ENCODE measurements at regions not wholly inside any gene's neighbourhood (a gene's known extent, or its start where the extent isn't known, plus 50 kb on each side); places are given as distances from the start of the nearest gene placed in this dataset.

DNA sequence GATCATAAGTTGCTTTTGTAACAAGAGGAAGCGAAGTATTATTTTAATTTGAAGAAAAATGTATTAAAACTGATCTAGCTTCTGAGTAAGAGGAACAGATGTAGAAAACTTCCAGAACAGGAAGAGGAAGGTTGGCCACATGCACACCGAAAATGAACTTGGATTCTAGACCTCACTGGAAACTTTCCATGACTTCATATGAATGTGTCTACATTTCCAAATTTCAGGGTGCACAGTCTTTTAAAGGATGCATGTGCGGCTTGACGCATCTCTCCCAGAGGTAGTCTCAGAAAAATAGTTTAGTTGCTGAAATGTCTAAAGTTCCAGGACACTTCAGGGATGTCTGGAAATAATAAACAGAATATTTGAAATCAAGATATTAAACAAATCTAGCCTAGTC lies 275.1 kb upstream of the MYOCD start:
- TF ChIP-seq, protein P1, sequence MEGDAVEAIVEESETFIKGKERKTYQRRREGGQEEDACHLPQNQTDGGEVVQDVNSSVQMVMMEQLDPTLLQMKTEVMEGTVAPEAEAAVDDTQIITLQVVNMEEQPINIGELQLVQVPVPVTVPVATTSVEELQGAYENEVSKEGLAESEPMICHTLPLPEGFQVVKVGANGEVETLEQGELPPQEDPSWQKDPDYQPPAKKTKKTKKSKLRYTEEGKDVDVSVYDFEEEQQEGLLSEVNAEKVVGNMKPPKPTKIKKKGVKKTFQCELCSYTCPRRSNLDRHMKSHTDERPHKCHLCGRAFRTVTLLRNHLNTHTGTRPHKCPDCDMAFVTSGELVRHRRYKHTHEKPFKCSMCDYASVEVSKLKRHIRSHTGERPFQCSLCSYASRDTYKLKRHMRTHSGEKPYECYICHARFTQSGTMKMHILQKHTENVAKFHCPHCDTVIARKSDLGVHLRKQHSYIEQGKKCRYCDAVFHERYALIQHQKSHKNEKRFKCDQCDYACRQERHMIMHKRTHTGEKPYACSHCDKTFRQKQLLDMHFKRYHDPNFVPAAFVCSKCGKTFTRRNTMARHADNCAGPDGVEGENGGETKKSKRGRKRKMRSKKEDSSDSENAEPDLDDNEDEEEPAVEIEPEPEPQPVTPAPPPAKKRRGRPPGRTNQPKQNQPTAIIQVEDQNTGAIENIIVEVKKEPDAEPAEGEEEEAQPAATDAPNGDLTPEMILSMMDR (IDR thresholded peaks at IDR 0.05; ENCODE audit: insufficient read depth, low read depth, low read length): no peak
- DNase-seq (ENCODE audit: low read depth): no peak
- no peak overlapping the region for H3K4me3 ChIP-seq (ENCODE audit: low read depth, low read length)

DNA sequence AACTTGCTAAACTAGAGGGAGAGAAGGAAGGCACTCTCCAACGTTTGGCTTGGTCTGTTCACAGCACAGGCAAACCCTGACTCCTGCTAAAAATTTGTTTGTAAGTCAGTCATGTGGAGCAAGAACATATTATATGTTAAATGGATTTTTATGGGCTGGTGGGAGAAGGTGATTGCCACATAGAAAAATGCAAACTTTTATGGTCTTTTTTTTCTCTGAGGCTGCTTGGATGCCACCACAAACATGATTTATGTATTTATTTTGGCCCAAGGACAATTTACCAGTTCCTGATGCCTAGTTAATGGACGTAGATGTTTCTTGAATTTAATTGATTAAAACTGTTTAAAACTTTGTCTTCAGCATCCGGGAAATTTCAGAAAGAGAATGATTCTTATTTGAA lies 274.2 kb upstream of the MYOCD start:
- H3K4me3 ChIP-seq (ENCODE audit: low read depth, low read length): no peak overlapping the region
- DNase-seq (ENCODE audit: low read depth): no peak
- TF ChIP-seq, protein P1 (IDR thresholded peaks at IDR 0.05; ENCODE audit: insufficient read depth, low read depth, low read length): no peak

DNA sequence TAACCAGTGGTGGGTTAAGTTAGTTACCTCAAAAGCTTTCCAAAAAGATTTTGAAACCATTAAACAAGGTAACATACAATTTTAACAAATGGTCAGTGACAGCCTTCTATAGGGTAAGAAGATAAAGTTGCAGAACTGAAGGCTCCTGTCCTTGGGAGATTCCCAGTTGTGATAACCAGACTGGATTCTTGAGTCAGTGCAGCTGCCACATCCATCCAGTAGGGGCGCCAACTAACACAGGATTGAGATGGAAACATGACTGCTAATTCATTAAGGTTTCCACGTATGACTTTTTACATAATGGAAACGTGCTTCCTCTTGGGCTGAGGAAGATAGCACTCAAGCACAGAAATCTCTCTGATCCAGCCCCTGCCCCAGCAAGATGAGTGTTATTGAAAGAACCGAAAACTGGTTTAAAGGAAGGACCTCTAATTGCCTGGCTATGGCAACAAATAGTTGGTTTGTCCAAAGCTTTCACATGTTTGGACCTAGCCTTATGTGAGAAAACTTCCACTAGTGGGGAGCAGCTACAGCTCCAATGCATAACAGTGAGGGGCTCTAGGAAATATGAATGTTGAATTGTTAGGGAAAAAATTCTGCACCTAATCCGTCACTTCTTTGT lies 269.8 kb upstream of the MYOCD start:
- peak; percentile 39 for DNase-seq (ENCODE audit: low read depth)
- TF ChIP-seq, protein P1 (IDR thresholded peaks at IDR 0.05; ENCODE audit: insufficient read depth, low read depth, low read length): peak; percentile 84
- H3K4me3 ChIP-seq (ENCODE audit: low read depth, low read length): no peak overlapping the region

DNA sequence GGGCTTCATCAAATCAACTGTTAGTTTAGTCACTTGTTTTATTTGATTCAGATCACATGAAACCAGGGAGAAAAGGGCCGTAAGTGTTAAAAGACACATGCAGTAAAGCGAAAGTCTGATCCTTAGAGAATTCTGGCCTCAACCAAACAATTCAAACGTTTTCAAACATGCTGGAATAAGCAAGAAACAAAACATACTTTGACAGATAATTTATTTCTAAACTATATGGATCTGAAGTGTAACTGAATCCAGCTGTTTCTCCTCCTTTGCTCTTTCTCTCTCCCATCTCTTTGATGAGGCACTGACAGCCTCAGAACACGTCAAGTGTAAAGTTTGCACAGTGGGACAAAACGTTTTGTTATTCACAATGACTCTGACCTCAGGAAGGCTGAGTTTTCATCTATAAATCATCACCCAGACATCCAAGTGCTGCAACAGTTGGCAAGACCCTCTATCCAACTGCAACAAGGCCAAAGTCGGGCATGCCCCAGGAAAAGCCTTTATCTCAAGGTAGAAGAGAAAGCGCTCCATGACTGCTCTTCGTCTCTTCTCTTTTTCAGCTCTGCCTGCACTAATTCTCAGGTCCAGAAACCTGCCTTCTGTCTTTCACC lies 267.1 kb upstream of the MYOCD start:
- no peak overlapping the region for H3K4me3 ChIP-seq (ENCODE audit: low read depth, low read length)
- DNase-seq (ENCODE audit: low read depth): no peak
- TF ChIP-seq, protein P1 (IDR thresholded peaks at IDR 0.05; ENCODE audit: insufficient read depth, low read depth, low read length): no peak

DNA sequence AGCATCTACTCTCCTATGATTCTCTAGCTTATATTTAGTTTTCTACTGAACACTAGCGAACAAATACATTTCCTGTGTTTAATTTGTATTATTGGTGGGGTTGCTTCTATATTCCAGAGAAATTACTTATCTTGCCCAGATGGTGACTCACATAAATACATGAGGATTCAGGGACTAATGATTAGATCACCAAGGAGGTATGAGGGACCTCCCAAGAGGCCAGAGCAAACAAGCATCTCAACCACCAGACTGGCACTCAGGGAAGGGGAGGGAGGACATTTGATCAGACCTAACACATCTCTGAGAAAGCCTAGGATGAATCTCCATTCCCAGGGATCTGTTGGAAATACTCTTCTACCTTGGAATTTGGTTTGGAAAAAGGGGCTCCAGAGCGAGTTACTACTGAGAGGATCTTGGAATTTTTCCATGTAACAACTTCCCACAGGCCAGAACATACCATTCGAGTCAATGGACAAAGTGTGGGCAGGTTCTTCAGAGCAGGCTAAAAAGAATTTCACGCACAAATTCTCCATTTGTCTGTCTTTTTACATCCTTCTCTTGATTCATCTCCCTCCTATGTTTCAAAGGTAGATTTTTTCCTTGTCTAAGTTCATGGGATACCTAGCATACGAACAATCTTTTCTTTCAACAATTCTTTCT lies 262.6 kb upstream of the MYOCD start:
- DNase-seq (ENCODE audit: low read depth): peak; percentile 48
- TF ChIP-seq, protein P1 (IDR thresholded peaks at IDR 0.05; ENCODE audit: insufficient read depth, low read depth, low read length): no peak
- no peak overlapping the region for H3K4me3 ChIP-seq (ENCODE audit: low read depth, low read length)

DNA sequence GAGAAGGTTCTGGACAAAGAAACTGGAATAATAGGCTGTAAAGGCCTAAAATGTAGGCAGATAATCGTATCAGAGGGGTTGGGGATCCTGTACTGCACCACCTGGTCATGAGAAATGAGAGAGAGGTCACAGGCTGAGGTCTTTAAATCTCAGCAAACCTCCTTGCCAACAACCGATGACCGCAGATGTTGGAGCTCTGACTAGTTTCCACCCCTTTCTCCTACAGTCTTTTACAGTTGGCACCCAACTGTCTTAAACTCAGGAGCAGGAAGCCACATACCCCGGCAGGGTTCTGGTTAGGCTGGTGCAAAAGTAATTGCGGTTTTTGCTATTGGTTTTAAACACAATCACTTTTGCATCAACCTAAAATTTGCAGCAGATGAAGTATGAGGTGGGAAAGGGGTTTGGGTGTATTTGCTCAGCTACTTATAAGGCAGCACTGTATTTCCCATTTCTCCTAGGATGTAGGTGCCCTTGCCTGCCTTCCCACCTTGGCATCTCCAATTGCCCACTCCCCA lies 261.8 kb upstream of the MYOCD start:
- DNase-seq (ENCODE audit: low read depth): no peak
- H3K4me3 ChIP-seq (ENCODE audit: low read depth, low read length): no peak overlapping the region
- TF ChIP-seq, protein P1 (IDR thresholded peaks at IDR 0.05; ENCODE audit: insufficient read depth, low read depth, low read length): no peak
